ENCODE measurements at regions not wholly inside any gene's neighbourhood (a gene's known extent, or its start where the extent isn't known, plus 50 kb on each side); places are given as distances from the start of the nearest gene placed in this dataset.

DNA sequence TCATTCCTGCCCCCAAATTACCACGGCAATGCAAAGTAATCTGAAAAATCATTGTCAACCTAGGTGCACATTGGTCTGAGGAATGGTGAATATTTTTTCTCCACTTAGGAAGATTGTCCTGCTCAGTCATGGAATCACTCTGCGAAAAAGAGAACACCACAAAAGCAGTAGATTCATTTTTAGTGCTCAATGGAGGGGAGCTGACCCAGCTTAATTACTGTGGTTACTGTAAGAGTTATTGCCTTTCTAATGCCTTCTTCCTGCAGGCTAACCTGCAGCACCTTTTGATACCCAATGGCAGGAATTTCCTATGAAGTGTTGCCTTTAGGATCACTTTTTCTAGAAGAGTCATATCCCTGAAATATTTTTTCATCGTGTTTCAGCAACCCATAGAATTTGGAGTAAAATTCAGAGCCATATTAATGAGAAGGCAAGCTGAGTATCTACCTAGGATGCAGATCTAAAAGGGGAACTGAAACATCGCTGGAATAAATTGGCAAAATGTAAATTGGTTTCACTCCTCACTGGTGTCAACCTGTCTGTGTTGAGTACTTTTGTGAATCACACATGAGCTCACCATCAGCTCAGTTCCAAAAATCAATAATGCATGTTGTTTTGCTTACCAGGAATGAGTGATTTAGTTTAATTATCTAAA is 464.5 kb downstream of the CSNK1G3 start:
- TF ChIP-seq SIN3A (IDR thresholded peaks at IDR 0.05; ENCODE audit: borderline replicate concordance, insufficient read depth, low read length) (no peak), POLR2AphosphoS5 (IDR thresholded peaks at IDR 0.05; ENCODE audit: low read depth, low read length) (no peak), TAF1 (IDR thresholded peaks at IDR 0.05; ENCODE audit: borderline replicate concordance, insufficient read depth, low read length) (no peak), FOXP2 (optimal IDR thresholded peaks at IDR 0.05; ENCODE audit: borderline replicate concordance, extremely low read depth, extremely low read length, insufficient read depth) (no peak), REST (IDR thresholded peaks at IDR 0.05; ENCODE audit: insufficient read depth in 1 of 2, low read depth in 2 of 2, low read length in 2 of 2) (no peak)

DNA sequence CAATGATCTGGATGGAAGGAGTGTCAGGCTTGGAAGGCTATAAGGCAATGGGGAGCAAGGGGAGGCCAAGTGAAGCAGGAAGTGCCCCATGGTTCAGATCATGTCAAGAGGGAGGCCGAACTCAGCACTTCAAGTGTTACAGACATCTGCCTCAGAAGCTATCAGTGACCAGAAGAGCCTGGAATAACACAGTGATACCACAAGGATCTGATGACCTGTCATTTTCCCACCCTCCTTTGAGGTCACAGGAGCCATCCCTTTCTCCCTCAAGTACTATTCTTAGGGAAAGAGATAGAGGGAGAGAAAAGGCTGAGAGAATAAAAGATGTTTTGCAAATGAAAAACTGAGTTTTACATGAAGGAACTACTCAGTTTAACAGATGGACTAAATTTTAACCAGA is 454.8 kb downstream of the CSNK1G3 start:
- no peak for TF ChIP-seq FOXP2 (optimal IDR thresholded peaks at IDR 0.05; ENCODE audit: borderline replicate concordance, extremely low read depth, extremely low read length, insufficient read depth)
- no peak for TF ChIP-seq SIN3A (IDR thresholded peaks at IDR 0.05; ENCODE audit: borderline replicate concordance, insufficient read depth, low read length)
- no peak for TF ChIP-seq POLR2AphosphoS5 (IDR thresholded peaks at IDR 0.05; ENCODE audit: low read depth, low read length)
- TF ChIP-seq REST (IDR thresholded peaks at IDR 0.05; ENCODE audit: insufficient read depth in 1 of 2, low read depth in 2 of 2, low read length in 2 of 2) = no peak
- TF ChIP-seq TAF1 (IDR thresholded peaks at IDR 0.05; ENCODE audit: borderline replicate concordance, insufficient read depth, low read length) = no peak

DNA sequence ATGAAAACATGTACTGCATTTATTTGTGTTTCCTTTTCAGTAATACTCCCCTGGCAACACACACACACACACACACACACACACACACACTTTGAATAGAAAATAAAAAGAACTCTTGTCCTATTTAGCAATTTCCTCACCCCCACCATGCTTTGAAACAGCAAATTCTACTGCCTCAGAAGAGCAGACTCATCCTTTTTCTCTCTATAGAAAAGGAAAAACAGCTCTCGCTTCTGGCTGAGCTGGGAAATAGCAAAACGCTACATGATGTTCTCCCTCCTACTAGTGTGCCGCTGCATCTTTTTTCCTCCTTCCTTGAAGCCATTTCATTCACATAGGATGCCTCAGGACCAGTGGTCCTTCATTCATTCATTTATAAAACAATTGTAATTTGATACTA is 453.6 kb downstream of the CSNK1G3 start:
- no peak for TF ChIP-seq FOXP2 (optimal IDR thresholded peaks at IDR 0.05; ENCODE audit: borderline replicate concordance, extremely low read depth, extremely low read length, insufficient read depth)

DNA sequence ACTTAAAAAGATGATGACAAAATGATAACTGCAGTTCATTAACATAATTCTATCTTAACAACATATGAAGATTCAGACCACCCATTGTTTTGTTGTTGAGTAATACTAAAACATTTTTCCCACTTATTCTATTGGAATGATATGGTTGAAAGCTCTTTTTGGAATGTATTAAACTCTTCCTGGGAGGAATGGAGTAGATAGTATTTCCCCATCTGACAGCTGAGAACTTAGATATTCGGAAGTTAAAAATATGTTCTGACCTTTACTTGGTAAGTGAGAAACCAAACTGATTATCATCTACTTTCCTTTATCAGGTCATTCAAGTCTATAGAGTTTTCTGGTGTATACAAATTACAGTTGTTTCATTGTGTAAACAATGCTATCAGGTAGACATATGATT is 452.9 kb downstream of the CSNK1G3 start:
- TF ChIP-seq FOXP2 (optimal IDR thresholded peaks at IDR 0.05; ENCODE audit: borderline replicate concordance, extremely low read depth, extremely low read length, insufficient read depth) = no peak
- TF ChIP-seq TAF1 (IDR thresholded peaks at IDR 0.05; ENCODE audit: borderline replicate concordance, insufficient read depth, low read length) = no peak
- TF ChIP-seq REST (IDR thresholded peaks at IDR 0.05; ENCODE audit: insufficient read depth in 1 of 2, low read depth in 2 of 2, low read length in 2 of 2) = no peak
- no peak for TF ChIP-seq SIN3A (IDR thresholded peaks at IDR 0.05; ENCODE audit: borderline replicate concordance, insufficient read depth, low read length)
- TF ChIP-seq POLR2AphosphoS5 (IDR thresholded peaks at IDR 0.05; ENCODE audit: low read depth, low read length) = no peak

DNA sequence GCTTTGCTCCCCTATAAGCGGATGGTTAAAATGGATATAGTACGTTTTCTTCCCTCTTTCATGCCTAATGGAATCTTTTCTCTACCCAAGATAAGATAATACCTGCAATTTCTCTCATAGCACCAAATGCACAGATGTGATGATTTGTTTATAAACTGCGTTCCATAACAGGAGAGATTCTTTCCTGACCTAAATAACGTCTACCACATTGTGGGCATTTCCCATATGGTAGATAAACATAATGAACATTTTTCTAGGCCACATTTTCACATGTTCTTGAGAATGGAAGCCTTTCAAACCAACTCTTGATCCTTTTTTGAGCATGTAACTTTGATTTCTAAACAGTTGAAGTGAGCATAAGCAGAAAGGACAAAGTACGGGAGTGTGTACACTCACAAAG is 448.5 kb downstream of the CSNK1G3 start:
- TF ChIP-seq TAF1 (IDR thresholded peaks at IDR 0.05; ENCODE audit: borderline replicate concordance, insufficient read depth, low read length) = no peak
- no peak for TF ChIP-seq POLR2AphosphoS5 (IDR thresholded peaks at IDR 0.05; ENCODE audit: low read depth, low read length)
- no peak for TF ChIP-seq SIN3A (IDR thresholded peaks at IDR 0.05; ENCODE audit: borderline replicate concordance, insufficient read depth, low read length)
- no peak for TF ChIP-seq REST (IDR thresholded peaks at IDR 0.05; ENCODE audit: insufficient read depth in 1 of 2, low read depth in 2 of 2, low read length in 2 of 2)
- TF ChIP-seq FOXP2 (optimal IDR thresholded peaks at IDR 0.05; ENCODE audit: borderline replicate concordance, extremely low read depth, extremely low read length, insufficient read depth) = no peak
